ENCODE measurements at regions not wholly inside any gene's neighbourhood (a gene's known extent, or its start where the extent isn't known, plus 50 kb on each side); places are given as distances from the start of the nearest gene placed in this dataset.
"Not testable (repeated sequence)": the region's sequence is repeated elsewhere in the genome, so short reads cannot be mapped to it uniquely, and the experiment has no call there.

DNA sequence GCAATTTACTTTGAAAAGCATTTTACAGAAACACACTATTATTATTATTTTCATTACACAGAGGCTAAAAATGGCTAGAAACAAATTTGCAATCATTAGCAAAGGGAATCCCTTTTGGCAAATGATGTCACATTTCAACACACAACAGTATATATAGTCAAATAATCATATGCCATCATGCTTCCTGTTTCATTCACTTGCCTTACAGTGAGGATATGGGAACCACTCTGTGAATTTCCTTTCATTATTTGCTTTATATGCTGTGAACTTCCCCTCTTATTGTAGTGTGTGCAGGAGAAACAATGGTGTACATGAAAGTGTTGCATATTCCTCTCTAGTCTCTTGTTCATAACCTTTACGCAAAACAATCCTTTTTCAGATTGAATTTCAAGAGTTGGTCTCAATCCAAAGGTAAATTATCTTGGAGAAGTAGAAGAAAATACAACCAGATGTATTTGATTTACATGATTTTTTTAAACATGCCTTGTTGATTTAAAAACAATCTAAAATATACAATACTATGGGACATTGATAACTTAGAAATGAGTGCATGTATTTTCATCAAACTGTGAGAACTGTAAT, 657.3 kb downstream of the EFNB2 start:
- no peak for DNase-seq

DNA sequence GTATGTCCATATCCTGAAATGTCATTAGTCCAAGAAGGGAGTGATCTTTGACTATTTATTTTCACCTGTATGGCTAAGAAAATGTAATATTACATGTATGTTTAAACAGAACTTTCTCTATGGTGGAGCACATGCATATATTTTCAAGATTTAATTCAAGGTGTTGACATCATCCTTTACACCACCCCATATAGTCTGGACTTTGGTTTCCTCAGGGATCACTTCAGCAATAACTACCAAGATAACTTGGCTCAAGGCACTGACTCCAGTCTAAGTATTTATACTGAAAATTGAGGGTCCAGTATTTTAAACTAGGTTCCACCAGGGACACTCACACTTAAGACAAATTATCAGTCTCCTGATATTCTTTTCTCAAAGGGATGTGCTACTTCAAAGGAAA, 660.6 kb downstream of the EFNB2 start:
- no peak for DNase-seq

DNA sequence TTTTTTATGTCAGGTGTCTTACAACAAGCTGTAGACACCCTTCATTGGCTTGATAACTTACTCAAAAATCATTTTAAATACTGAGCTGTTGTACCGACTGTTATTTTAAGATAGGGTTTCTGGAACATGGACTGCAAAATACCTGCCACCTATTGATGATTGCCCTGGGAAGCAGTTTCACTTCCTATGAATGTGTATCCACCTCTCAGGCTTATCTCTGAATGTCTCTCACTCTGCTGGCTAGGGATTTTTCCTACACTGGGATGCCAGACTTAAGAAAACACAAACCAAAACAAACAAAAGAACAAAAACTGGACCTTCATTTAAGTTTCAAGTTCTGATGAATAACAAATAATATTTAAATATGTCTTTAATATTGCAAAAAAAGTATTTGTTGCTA, 663.7 kb downstream of the EFNB2 start:
- no peak for DNase-seq

DNA sequence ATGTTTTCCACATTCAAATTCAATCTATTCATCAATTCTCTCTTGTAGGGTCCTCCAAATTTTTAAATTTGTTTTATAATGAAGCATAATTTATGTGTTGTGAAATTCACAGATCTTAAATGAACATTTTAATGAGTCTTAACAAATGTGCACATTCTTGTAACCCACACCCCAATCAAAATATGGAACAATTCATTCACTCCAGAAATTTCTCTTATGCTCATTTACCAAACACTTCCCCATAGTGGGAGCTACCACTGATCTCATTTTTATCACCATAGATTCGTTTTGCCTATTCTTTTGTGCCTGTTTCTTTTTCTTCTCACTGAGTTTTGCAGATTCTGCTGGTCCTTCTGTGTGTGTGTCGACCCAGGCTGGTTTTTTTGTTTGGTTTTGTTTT, 664.1 kb downstream of the EFNB2 start:
- DNase-seq = no peak

DNA sequence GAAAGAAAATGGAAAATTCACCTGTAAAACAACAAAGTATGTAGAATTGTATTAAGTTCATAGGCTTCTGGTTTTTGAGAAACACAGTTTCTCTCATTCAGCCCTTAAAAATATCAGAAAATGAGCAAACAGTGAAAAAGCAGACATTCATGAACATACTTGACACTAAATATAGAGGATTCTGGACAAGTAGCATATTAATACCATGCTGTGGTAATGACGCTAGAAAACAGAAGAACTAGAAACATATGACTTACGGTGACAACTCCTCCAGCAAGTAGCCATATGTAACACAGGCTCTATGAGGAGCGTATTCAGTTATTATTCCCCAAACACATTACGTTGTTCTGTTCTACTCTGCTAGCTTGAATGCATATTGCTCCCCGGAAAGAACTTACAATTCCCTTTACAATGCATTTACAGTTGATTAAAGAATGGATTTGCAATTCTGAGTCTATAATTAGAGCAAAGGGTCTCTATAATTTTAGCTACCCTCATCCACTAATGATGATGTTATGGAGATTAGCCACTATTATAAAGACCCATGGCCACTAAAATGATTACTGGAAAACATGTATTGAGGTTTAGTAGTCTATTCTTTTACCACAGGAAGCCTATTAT, 672.1 kb downstream of the EFNB2 start:
- no peak for DNase-seq

DNA sequence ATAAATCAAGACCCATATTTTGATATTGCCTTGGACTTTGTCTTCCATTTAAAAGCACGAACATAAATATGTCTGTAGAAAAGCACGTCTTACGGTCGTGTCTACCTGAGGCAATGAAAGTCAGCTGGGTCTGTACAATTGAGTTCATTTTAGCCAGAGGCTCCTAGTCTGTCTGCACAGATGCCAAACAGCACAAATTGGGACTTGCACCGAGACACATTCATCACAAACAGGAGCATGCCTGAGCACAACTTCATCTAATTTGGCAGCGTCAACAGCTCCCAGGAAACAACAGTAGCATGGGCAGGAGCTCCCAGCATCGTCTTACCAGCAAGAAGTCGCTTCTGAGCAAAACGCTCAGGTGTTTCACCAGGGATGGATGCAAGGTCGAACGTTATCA, 687.0 kb downstream of the EFNB2 start:
- peak in 4 of 51 donors; percentile 2 to 4 (median 2) for DNase-seq

DNA sequence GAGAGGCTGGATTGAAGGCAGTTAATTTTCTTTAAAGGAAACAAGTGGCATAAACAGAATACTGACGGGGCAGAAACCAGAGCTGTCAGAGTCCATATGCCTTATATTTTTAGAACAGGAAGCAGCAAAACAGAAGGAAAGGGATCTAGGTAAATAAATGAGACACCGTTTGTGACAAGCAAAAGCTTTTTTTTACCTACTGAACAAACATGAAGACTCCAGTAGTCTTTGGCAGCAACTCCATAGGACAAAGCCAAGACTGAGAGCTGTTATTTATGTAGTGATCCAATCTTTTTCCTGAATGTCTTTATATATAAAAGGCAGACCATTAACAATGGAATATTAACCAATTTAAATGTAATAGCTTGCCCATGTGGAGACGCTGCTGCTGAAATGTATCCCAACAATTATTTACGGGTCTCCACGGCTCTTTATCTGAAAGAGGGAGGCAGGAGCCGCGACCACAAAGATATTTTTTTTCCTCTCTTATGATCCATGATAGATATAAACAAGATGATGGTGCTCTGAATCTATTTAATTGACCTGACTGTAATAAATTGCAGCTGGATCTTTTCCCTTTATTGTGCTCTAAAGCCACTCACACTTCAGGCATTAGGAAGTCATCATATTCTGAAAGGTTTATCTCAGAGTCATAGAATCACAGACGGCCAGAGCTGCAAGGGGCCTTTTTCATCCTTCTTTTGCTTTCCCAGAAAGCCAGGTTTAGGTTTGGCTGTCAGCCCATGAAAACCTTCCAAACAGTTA, 687.8 kb downstream of the EFNB2 start:
- no peak for DNase-seq

DNA sequence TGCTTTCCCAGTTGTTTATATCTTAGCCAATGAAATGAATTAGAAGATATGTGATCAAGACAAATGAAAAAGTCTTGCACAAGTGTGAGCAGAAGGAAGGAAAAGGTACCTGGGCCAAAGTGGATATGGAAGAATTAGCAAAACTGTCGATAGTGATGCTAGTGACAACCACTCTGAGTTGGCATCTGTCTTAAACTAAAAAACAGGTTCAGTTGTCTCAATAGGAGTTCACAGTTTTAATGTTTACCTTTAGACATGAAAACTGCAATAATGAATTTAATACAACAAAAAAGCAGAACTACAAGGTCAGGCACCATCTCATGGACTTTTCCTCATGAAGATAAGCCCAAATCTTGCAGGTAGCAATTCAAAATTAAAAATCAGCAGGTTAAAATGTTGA, 688.5 kb downstream of the EFNB2 start:
- no peak for DNase-seq

DNA sequence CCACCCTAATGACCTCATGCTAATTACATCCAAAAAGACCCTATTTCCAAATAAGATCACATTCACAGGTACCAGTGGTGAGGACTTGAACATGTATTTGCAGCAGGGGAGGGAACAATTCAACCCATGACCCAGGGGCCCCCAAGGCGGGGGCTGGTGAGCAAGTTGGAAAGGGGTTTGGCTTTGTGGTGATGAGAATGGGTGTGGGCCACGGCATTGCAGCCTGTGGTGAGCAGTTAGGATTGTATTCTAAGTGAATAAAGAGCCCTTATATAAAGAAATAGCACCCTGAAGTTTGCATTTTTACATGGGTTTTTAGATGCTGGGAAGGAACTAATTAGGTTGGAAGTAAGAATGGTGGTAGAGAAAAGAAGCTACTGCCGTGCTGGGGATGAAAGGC, 694.2 kb downstream of the EFNB2 start:
- no peak for DNase-seq

DNA sequence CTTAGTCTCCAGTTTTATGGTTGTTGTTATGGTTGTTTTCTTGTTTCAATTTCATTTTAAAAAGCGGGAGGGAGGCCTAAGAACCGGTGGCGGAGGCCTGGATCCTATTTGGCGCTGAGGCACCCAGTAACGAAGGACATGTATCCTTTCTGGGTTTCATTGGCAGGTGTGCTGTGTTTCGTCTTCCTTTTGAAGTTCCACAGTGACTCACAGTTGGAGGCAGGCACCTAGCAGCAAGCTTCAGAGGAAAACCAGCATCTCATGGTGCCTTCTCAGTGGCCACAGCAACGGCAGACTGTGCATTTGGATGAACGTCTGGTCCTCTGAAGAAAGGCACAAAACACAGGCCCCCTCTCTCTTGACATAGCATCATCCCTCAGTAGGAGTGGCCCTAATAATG, 697.2 kb downstream of the EFNB2 start:
- DNase-seq = no peak

DNA sequence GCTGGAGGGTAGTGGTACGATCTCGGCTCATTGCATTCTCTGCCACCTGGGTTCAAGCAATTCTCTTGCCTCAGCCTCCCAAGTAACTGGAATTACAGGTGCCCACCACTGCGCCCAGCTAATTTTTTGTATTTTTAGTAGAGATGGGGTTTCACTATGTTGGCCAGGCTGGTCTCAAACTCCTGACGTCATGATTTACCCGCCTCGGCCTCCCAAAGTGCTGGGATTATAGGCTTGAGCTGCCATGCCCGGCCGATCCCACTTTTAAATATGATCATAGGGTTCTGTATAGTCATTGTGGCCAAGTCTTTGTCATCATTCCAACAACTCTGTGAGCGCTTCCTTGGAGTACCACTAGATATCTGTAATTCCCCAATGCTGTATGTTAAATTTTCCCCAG, 698.2 kb downstream of the EFNB2 start:
- DNase-seq = not testable (repeated sequence)

DNA sequence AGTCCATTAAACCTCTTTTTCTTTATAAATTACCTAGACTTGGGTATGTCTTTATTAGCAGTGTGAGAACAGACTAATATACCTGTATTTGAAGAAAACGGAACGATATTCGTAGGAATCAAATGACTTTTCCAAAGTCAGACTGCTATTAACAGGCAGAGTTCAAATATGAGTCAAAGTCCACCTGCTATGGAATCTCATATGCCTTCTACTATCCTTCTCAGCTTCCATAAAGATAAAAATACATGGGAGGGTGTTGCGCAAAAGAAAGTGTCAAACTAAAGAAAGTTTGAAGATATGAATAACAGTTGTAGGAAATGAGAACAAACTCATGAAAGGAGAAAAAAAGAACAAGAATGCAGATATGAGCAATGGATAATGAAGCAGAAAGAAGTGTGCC, 704.6 kb downstream of the EFNB2 start:
- no peak for DNase-seq

DNA sequence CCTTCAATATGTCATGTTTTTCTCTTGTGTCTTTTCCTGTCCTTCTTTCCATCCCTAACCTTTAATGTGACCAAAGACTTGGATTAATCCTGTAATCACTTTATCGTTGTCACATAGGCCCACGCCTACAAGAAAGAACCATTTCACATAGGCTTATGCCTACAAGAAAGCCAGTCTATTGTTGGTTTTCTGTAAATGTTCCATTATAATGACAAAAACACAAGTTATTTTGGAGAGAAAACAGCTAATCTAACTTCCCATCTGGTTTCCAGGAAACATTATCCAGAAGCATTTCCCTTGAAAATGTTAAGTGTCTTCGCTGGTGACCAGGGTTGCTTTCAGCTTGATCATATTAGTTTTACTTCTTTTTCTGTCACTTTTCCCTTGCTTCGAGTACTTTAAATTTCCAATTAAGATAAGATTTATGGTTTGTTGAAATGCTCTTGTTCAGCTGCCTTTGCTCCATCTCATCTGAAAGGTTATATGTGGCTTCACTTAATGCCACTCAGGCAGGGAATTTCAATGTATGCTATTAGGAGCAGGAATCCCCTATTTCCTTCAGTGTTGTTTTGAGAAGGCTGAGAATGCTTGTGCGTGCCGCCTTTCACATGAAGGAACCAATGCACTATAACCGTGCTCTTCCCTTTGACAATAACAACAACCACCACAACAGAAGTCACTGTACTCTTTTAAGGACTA, 708.2 kb downstream of the EFNB2 start:
- no peak for DNase-seq

DNA sequence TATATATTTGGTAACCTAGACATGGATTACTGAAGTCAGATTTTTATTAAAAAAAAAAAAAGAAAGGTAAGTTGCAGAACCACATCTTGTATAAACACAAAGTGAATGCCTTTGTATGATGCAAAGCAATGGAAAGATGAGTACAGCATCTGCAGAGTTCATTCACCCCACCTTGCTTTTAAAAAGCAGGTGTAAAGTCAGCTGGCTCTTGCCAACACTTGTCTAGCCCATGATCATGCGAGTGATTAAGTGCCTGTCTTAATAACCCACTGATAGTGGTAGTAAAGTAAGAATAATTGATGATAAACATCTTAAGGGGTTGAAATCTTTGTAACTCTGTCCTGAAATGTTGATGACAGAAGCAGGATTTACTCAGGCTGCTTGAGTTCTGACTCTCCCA, 710.4 kb downstream of the EFNB2 start:
- DNase-seq = no peak

DNA sequence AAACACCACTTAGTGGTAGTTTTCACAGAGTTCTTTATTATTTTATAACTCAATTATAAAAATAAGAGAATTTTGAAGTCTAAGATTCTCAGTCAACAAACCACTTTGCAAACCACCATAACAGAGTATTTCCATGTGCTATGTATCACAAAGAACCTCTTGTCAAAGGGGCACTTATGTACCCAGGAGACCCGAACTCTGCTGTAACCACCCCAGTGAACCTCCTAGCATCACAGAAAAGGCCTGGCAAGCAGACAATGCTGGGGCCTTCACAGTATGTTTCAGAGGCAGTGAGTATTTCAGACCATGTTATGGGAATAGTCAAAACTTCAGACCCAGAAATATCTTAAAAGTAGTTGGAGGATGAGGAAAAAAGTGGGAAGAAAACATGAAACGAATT, 714.1 kb downstream of the EFNB2 start:
- DNase-seq = no peak

DNA sequence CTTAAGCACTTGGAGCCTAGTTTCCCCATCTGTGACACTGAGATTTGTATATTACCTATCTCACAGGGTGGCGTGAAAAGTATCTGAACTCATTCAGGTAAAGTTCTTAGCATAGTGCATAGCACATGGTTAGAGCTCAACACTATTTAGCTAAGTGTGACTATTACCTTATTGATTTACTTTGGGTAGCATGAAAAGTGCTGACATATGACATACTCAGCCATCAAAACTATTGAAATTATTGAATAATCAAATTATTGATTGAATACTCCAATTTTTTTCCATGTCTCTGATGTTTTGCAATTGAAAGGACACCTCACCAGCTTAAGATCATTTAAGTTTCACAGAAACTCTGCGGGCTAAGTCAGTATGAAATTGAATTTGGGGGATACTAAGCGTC, 715.0 kb downstream of the EFNB2 start:
- no peak for DNase-seq

DNA sequence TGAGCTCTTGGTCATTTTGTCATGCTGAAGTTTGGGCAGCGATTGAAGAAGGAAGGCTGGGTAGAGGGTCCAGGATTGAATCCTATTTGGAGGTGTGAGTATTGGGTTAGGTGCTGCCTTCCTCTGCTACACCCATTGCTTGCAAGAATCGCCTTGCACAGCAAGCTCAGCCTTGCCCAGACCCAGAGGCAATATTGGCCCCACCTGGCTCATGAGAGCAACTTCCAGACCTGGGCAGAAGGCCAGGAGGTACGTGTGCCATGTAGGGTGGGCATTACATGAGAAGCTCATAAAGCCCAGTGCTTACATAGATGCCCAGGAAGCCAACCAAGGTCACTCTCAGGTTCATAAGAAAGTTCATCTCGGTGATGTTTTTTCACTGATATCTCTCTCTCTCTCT, 718.0 kb downstream of the EFNB2 start:
- DNase-seq = no peak

DNA sequence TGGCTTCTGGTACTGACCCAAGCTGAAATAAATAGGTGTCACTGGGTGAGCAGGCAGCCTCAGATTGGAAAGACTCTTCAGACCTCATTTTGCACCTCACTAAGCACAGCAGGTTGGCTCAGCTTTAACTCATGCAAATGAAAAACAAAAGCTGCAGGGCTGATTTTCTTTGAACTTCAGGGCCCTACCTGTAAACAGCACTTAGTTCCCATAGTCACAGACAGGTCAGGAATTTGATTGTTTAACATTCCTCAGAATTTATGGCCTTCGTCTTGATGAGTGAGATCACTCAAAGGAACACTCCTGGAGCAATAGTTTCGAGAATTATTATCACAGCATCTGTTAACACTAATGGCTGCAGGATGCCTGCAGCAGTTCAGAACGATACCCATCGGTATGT, 718.5 kb downstream of the EFNB2 start:
- no peak for DNase-seq

DNA sequence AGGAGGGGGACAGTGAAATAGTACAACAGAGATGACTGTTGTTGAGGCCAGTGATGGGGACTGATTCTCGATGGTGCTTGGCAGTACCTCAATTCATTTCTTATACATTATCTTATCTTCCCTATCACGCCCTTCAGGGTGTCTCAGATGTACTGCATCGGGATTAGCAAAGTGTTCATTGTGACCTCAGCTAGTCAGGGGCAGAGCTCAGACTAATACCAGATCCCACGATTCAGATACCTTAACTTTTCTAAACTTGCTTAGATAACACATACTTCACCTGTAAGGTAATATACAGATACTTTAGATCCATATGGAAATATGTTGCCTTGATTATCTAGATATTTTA, 720.6 kb downstream of the EFNB2 start:
- no peak for DNase-seq

DNA sequence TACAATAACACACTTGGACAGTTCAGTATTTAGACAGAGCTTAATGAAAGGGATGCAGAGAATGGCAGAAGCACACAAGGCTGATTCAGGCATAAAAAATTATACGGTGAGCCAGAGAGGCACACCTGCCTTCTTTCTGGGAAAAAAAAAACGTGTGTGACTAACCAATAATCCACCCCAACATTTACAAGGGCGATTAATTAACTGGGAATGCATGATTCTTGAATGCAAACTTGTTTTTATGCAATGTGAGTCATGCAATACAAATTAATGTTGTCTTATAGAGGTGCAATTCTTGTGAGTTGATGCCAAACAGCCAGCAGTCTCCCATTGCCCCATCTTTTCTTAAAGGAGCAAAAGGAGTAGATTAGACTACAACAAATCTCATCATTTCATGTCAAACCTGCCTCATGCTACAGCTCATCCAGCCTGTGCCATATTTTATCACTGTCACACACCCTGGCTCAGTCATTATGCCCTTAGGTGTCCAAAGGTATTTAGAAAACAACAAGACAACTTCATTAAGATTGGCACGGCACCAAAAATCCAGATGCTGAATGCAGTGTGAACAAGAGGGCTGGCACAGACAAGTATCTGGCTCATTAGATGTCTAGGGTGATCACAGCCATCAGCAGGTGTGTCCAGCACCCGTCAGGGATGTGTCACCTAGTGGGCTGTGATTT, 721.1 kb downstream of the EFNB2 start:
- no peak for DNase-seq

DNA sequence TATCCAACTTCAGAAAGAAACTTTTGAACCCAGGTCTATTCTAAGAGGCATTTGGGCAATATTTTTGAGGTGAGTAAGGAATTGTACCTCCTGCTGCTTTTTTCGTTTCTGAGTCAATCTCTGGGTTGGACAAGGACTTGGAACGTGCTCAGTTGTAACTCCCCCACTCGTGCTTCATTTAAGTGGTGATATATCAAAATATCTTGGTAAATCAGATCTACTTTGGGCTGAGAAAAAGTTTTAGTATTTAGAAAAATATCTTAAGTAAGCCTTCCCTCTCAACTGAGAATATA, 728.9 kb downstream of the EFNB2 start:
- no peak for DNase-seq

DNA sequence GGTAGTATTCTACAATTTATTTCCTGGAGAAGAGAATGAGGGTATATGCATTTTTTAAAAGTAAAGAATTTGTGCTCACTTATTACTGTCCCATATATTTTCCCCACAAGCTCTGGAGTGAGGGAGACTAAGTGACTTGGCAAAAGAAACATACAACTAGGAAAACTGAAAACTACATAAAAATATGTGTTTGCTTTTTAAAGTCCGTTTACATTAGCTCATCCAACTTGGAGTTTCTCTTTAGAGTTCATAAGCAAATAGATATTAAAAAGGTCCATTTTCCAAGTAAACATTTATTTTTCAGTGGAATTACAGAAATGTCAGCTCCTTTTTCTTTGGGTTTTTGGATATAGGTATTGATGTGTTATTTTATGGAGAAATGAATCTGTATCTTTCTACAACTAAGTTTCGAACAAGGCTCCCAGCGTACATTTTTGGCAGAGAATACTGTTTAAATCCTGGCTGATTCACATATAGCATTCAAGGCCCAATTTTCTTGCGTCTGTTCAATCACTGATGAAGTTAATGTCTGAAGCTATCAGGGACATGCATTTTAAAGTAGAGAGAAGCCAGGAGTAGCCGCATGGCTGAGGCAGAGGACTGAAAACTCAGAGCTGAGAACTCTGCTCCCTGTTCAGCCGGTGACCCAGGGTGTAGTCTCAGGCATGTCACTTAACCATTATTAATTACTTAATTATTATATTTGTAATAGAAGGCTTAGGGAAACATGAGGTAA, 729.4 kb downstream of the EFNB2 start:
- DNase-seq = no peak

All from hypothalamus (tissue), 51 donors.